GM12878 (cell line): ENCODE measurements at regions not wholly inside any gene's neighbourhood (a gene's known extent, or its start where the extent isn't known, plus 50 kb on each side); places are given as distances from the start of the nearest gene placed in this dataset.

Experiments
- CTCF ChIP-seq, 3 experiments: IDR thresholded peaks in 2 of 3; conservative IDR thresholded peaks in 1 of 3; 2 replicates each; pipeline ENCODE4 v1.5.1; 2011; ENCODE audit warnings: low read depth in 3 of 3, low read length in 3 of 3, mild to moderate bottlenecking in 3 of 3, control low read depth in 2 of 3, moderate library complexity in 2 of 3, inconsistent platforms in 1 of 3, mixed read lengths in 1 of 3; ENCODE audit not compliant: control insufficient read depth in 2 of 3, insufficient read depth in 1 of 3; ENCODE audit errors: extremely low read depth in 1 of 3
- EZH2 ChIP-seq: IDR thresholded peaks from 2 replicates; pipeline ENCODE4 v1.6.1; 2012; ENCODE audit warnings: low read depth, mild to moderate bottlenecking, control low read depth, inconsistent platforms, low read length, borderline replicate concordance; ENCODE audit not compliant: control insufficient read depth
- NR2C1 ChIP-seq: fragments of 450-650 bp; IDR thresholded peaks from 2 replicates; pipeline ENCODE4 v1.6.1; 2017; ENCODE audit warnings: antibody characterized with exemption, mild to moderate bottlenecking, moderate library complexity
- RAD21 ChIP-seq: IDR thresholded peaks from 2 replicates; pipeline ENCODE4 v1.6.1; 2011; ENCODE audit warnings: mild to moderate bottlenecking, low read depth, low read length, moderate library complexity; ENCODE audit not compliant: insufficient read depth
- SMC3 ChIP-seq: IDR thresholded peaks from 2 replicates; pipeline ENCODE4 v1.6.1; 2011; ENCODE audit warnings: low read length, improper control_type of control experiment, borderline replicate concordance
- USF1 ChIP-seq: IDR thresholded peaks from 2 replicates; pipeline ENCODE4 v1.6.1; 2011; ENCODE audit warnings: borderline replicate concordance, low read depth, mild to moderate bottlenecking, moderate library complexity, mixed read lengths, low read length; ENCODE audit not compliant: insufficient read depth; ENCODE audit errors: extremely low read length
- WRNIP1 ChIP-seq: IDR thresholded peaks from 2 replicates; pipeline ENCODE4 v1.6.1; 2011; ENCODE audit warnings: low read depth, low read length, improper control_type of control experiment, borderline replicate concordance
- ZBTB33 ChIP-seq: fragments of 450-650 bp; IDR thresholded peaks from 2 replicates; pipeline ENCODE4 v1.6.1; 2017; ENCODE audit warnings: mild to moderate bottlenecking
- ZZZ3 ChIP-seq: IDR thresholded peaks from 2 replicates; pipeline ENCODE4 v1.6.1; 2011; ENCODE audit warnings: low read depth; ENCODE audit not compliant: control insufficient read depth, insufficient read length

GRCh38 chr4:175106301-175106700 is 188.1 kb downstream of the ADAM29 start:
- no peak for TF ChIP-seq WRNIP1
- TF ChIP-seq ZZZ3, result no peak
- TF ChIP-seq RAD21, result no peak
- TF ChIP-seq CTCF (IDR thresholded peaks at IDR 0.05 in 2 of 3, conservative IDR thresholded peaks at IDR 0.05 in 1 of 3; ENCODE audit: control insufficient read depth in 2 of 3, extremely low read depth in 1 of 3, insufficient read depth in 1 of 3, low read depth in 3 of 3, low read length in 3 of 3), result no peak
- TF ChIP-seq EZH2, result no peak
- no peak for TF ChIP-seq USF1
- TF ChIP-seq ZBTB33, result no peak
- no peak for TF ChIP-seq NR2C1
- TF ChIP-seq SMC3, result no peak
